Caco-2 (cell line): ENCODE measurements at regions not wholly inside any gene's neighbourhood (a gene's known extent, or its start where the extent isn't known, plus 50 kb on each side); places are given as distances from the start of the nearest gene placed in this dataset.

Experiments used
- BruUV-seq: library from RNA; stranded (reverse); fragments of 400-500 nt; replicated peaks from 2 replicates; lab custom pipeline; 2021; lab: Mats Ljungman, UMichigan
- CTCF ChIA-PET: fragments of 300-600 bp; sonication (Branson Sonifier 250); formaldehyde crosslinking; loops from one replicate; lab custom pipeline; 2022; ENCODE audit warnings: antibody characterized with exemption; lab: Charles Lee
- POLR2A ChIA-PET: fragments of 300-600 bp; sonication (Branson Sonifier 250); formaldehyde crosslinking; loops from one replicate; lab custom pipeline; 2022; ENCODE audit warnings: antibody characterized with exemption; lab: Charles Lee
- DNase-seq, 2 experiments: peaks; one replicate each; pipeline versions ENCODE4 v3.0.0 to v3.0.0-alpha.2; 2020 to 2022
- H3K27me3 ChIP-seq: replicated peaks from 2 replicates; pipeline ENCODE4 v1.6.0; 2011; ENCODE audit warnings: low read length; ENCODE audit not compliant: control insufficient read depth, insufficient read depth
- H3K36me3 ChIP-seq: 2 replicates; pipeline ENCODE4 v1.5.1; 2011; ENCODE audit warnings: low read length; ENCODE audit not compliant: control insufficient read depth, insufficient read depth
- H3K4me1 ChIP-seq: fragments of 250-450 bp; sonication (Bioruptor Pico); 2 replicates; pipeline ENCODE4 v1.5.1; 2020; ENCODE audit warnings: mild to moderate bottlenecking
- H3K4me3 ChIP-seq: 2 replicates; pipeline ENCODE4 v1.5.1; 2011; ENCODE audit warnings: low read depth, mild to moderate bottlenecking, control low read depth, low read length
- H3K9me3 ChIP-seq: fragments of 250-450 bp; sonication (Bioruptor Pico); 2 replicates; pipeline ENCODE4 v1.5.1; 2020; ENCODE audit warnings: mild to moderate bottlenecking, moderate library complexity
- H3K27ac Mint-ChIP-seq: one replicate; pipeline ENCODE4 v1.8.0; 2022; ENCODE audit warnings: mixed read lengths; ENCODE audit not compliant: unreplicated experiment
- H3K27me3 Mint-ChIP-seq: one replicate; pipeline ENCODE4 v1.8.0; 2022; ENCODE audit warnings: mixed read lengths; ENCODE audit not compliant: insufficient read depth, unreplicated experiment
- H3K36me3 Mint-ChIP-seq: one replicate; pipeline ENCODE4 v1.8.0; 2022; ENCODE audit warnings: mild to moderate bottlenecking, mixed read lengths; ENCODE audit not compliant: insufficient read depth, unreplicated experiment
- H3K4me1 Mint-ChIP-seq: one replicate; pipeline ENCODE4 v1.8.0; 2022; ENCODE audit warnings: low read depth, mixed read lengths; ENCODE audit not compliant: unreplicated experiment
- H3K4me3 Mint-ChIP-seq: one replicate; pipeline ENCODE4 v1.8.0; 2022; ENCODE audit warnings: mild to moderate bottlenecking, moderate library complexity, mixed read lengths; ENCODE audit not compliant: unreplicated experiment
- H3K9me3 Mint-ChIP-seq: one replicate; pipeline ENCODE4 v1.8.0; 2022; ENCODE audit warnings: mixed read lengths; ENCODE audit not compliant: unreplicated experiment
- intact Hi-C: fragments of 100-400 bp; cut with micrococcal nuclease; formaldehyde crosslinking; loops from one replicate; pipeline ENCODE4 v1.10.0; 2022; ENCODE audit not compliant: unreplicated experiment
- TF ChIP-seq, protein P1 (sequence below), 2 experiments: fragments of 200-600 bp in 1 of 2; IDR thresholded peaks; 1 replicate in 1 of 2; 2 replicates in 1 of 2; pipeline versions ENCODE4 v1.5.1 to v1.8.0; 2011 to 2022; ENCODE audit warnings: antibody characterized with exemption in 1 of 2, control low read depth in 1 of 2, inconsistent platforms in 1 of 2, low read depth in 1 of 2, low read length in 1 of 2, mild to moderate bottlenecking in 1 of 2, moderate library complexity in 1 of 2; ENCODE audit not compliant: insufficient read depth in 1 of 2, severe bottlenecking in 1 of 2, unreplicated experiment in 1 of 2

- DNase-seq = no peak
- Mint-ChIP-seq H3K4me1 (no peaks in the 10 kb centered on the region), H3K27me3 (peaks cover 19% of the 10 kb centered on the region), H3K9me3 (no peaks in the 10 kb centered on the region), H3K36me3 (no peaks in the 10 kb centered on the region), H3K4me3 (no peak overlapping the region), H3K27ac (no peak overlapping the region)
- Histone ChIP-seq H3K27me3 (no peaks in the 10 kb centered on the region; the same call in 1 of the 2 replicates), H3K9me3 (no peaks in the 10 kb centered on the region), H3K4me3 (no peak overlapping the region), H3K4me1 (no peaks in the 10 kb centered on the region), H3K36me3 (no peaks in the 10 kb centered on the region)
- ChIA-PET POLR2A (no interaction called here), CTCF (interaction anchor here (0.6 kb wide), 1 partner anchor 93 kb away, joined by 3 read pairs; no protein-coding TSS in a partner anchor)
- BruUV-seq = no TSS peak
- intact Hi-C loops = no loop called here
- TF ChIP-seq, protein P1, sequence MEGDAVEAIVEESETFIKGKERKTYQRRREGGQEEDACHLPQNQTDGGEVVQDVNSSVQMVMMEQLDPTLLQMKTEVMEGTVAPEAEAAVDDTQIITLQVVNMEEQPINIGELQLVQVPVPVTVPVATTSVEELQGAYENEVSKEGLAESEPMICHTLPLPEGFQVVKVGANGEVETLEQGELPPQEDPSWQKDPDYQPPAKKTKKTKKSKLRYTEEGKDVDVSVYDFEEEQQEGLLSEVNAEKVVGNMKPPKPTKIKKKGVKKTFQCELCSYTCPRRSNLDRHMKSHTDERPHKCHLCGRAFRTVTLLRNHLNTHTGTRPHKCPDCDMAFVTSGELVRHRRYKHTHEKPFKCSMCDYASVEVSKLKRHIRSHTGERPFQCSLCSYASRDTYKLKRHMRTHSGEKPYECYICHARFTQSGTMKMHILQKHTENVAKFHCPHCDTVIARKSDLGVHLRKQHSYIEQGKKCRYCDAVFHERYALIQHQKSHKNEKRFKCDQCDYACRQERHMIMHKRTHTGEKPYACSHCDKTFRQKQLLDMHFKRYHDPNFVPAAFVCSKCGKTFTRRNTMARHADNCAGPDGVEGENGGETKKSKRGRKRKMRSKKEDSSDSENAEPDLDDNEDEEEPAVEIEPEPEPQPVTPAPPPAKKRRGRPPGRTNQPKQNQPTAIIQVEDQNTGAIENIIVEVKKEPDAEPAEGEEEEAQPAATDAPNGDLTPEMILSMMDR (IDR thresholded peaks at IDR 0.05; ENCODE audit: insufficient read depth in 1 of 2, low read depth in 1 of 2, low read length in 1 of 2, severe bottlenecking in 1 of 2, unreplicated experiment in 1 of 2) = no peak
Observed at GRCh38 chr12:107291018-107291417, 197.7 kb upstream of the CRY1 start.

GRCh38 chr12:107296681-107297089 is 203.3 kb upstream of the CRY1 start:
- Mint-ChIP-seq H3K4me1 (no peaks in the 10 kb centered on the region), H3K27me3 (peaks cover 15% of the 10 kb centered on the region), H3K4me3 (no peak overlapping the region), H3K36me3 (no peaks in the 10 kb centered on the region), H3K27ac (no peak overlapping the region), H3K9me3 (no peaks in the 10 kb centered on the region)
- TF ChIP-seq, protein P1 (IDR thresholded peaks at IDR 0.05; ENCODE audit: insufficient read depth in 1 of 2, low read depth in 1 of 2, low read length in 1 of 2, severe bottlenecking in 1 of 2, unreplicated experiment in 1 of 2) = no peak
- Histone ChIP-seq H3K4me3 (no peak overlapping the region), H3K27me3 (no peaks in the 10 kb centered on the region), H3K4me1 (no peaks in the 10 kb centered on the region), H3K36me3 (no peaks in the 10 kb centered on the region), H3K9me3 (no peaks in the 10 kb centered on the region)
- POLR2A ChIA-PET = no interaction called here
- intact Hi-C loops = no loop called here
- DNase-seq = no peak
- BruUV-seq = no TSS peak
- CTCF ChIA-PET = interaction anchor here (0.8 kb wide), 1 partner anchor 12 kb away, joined by 3 read pairs; no protein-coding TSS in a partner anchor

- intact Hi-C loops = no loop called here
- POLR2A ChIA-PET = no interaction called here
- Histone ChIP-seq H3K9me3 (no peaks in the 10 kb centered on the region), H3K4me3 (no peak overlapping the region), H3K4me1 (no peaks in the 10 kb centered on the region), H3K36me3 (no peaks in the 10 kb centered on the region), H3K27me3 (no peaks in the 10 kb centered on the region)
- Mint-ChIP-seq H3K9me3 (no peaks in the 10 kb centered on the region), H3K36me3 (no peaks in the 10 kb centered on the region), H3K27me3 (no peaks in the 10 kb centered on the region), H3K4me1 (no peaks in the 10 kb centered on the region), H3K27ac (no peak overlapping the region), H3K4me3 (no peak overlapping the region)
- CTCF ChIA-PET = no interaction called here
- TF ChIP-seq, protein P1 (IDR thresholded peaks at IDR 0.05; ENCODE audit: insufficient read depth in 1 of 2, low read depth in 1 of 2, low read length in 1 of 2, severe bottlenecking in 1 of 2, unreplicated experiment in 1 of 2) = no peak
- DNase-seq = no peak
- no TSS peak for BruUV-seq
Observed at GRCh38 chr12:107302649-107303341, 209.4 kb upstream of the CRY1 start.
